Stimulated activated naive CD8-positive, alpha-beta T cell treated with anti-CD3 and anti-CD28 coated beads, Interleukin-15, amount 100 ng/mL, for 72 hours (primary cell): ENCODE measurements at regions not wholly inside any gene's neighbourhood (a gene's known extent, or its start where the extent isn't known, plus 50 kb on each side); places are given as distances from the start of the nearest gene placed in this dataset.
"Not testable (repeated sequence)": the region's sequence is repeated elsewhere in the genome, so short reads cannot be mapped to it uniquely, and the experiment has no call there.

ENCODE experiments used
- ATAC-seq: fragments of 150-1000 bp; cut with Tn5 transposase; 2 replicates; pipeline ENCODE4 v1.10.0; 2021; ENCODE audit warnings: mild to moderate bottlenecking, moderate library complexity
- DNase-seq, 2 donors: peaks; one replicate each; pipeline ENCODE4 v3.0.0; 2021 to 2022
- H3K27ac Mint-ChIP-seq, 2 donors: one replicate each; pipeline ENCODE4 v1.8.0; 2022; ENCODE audit warnings: mild to moderate bottlenecking in 2 of 2, mixed read lengths in 2 of 2, moderate library complexity in 2 of 2
- H3K27me3 Mint-ChIP-seq: one replicate; pipeline ENCODE4 v1.8.0; 2022; ENCODE audit warnings: mixed read lengths
- H3K4me1 Mint-ChIP-seq: one replicate; pipeline ENCODE4 v1.8.0; 2022; ENCODE audit warnings: mild to moderate bottlenecking, mixed read lengths
- H3K4me3 Mint-ChIP-seq, 2 donors: one replicate each; pipeline ENCODE4 v1.8.0; 2022; ENCODE audit warnings: mild to moderate bottlenecking in 2 of 2, mixed read lengths in 2 of 2, moderate library complexity in 1 of 2
- H3K9me3 Mint-ChIP-seq, 2 donors: one replicate each; pipeline ENCODE4 v1.8.0; 2022; ENCODE audit warnings: mixed read lengths in 2 of 2

GRCh38 chr3:34419801-34420200, 621.4 kb downstream of the PDCD6IP start:
- H3K4me3 Mint-ChIP-seq: no peak overlapping the region
- DNase-seq (no peak), ATAC-seq (no peak)
- H3K27me3 Mint-ChIP-seq: no peaks in the 10 kb centered on the region
- no peaks in the 10 kb centered on the region for H3K4me1 Mint-ChIP-seq
- peaks cover 0 to 6% of the 10 kb centered on the region in 2 donors for H3K9me3 Mint-ChIP-seq
- no peak overlapping the region for H3K27ac Mint-ChIP-seq

- no peaks in the 10 kb centered on the region for H3K27me3 Mint-ChIP-seq
- no peaks in the 10 kb centered on the region for H3K4me1 Mint-ChIP-seq
Observed at GRCh38 chr3:34421762-34422161, 623.3 kb downstream of the PDCD6IP start.

GRCh38 chr3:34439796-34440195, 641.4 kb downstream of the PDCD6IP start:
- peaks cover 7 to 17% of the 10 kb centered on the region in 2 donors for H3K9me3 Mint-ChIP-seq
- no peaks in the 10 kb centered on the region for H3K27me3 Mint-ChIP-seq
- no peak for DNase-seq
- no peak overlapping the region for H3K27ac Mint-ChIP-seq
- ATAC-seq: no peak
- H3K4me3 Mint-ChIP-seq: no peak overlapping the region
- H3K4me1 Mint-ChIP-seq: no peaks in the 10 kb centered on the region

More at GRCh38 chr3:34421762-34422161, 623.3 kb downstream of the PDCD6IP start:
- Mint-ChIP-seq H3K9me3 (peaks cover 0 to 13% of the 10 kb centered on the region in 2 donors), H3K27ac (no peak overlapping the region), H3K4me3 (no peak overlapping the region)
- no peak for DNase-seq
- no peak for ATAC-seq

GRCh38 chr3:34444137-34444536, 645.7 kb downstream of the PDCD6IP start:
- H3K4me3 Mint-ChIP-seq: no peak overlapping the region
- DNase-seq: no peak
- H3K4me1 Mint-ChIP-seq: no peaks in the 10 kb centered on the region
- peaks cover 23 to 53% of the 10 kb centered on the region in 2 donors for H3K9me3 Mint-ChIP-seq
- no peak overlapping the region for H3K27ac Mint-ChIP-seq
- H3K27me3 Mint-ChIP-seq: no peaks in the 10 kb centered on the region
- ATAC-seq: no peak

- Mint-ChIP-seq H3K9me3 (peaks cover 23 to 49% of the 10 kb centered on the region in 2 donors), H3K4me3 (no peak overlapping the region), H3K27ac (no peak overlapping the region), H3K4me1 (no peaks in the 10 kb centered on the region), H3K27me3 (no peaks in the 10 kb centered on the region)
- no peak for DNase-seq
- ATAC-seq: no peak
Observed at GRCh38 chr3:34449305-34449704, 650.9 kb downstream of the PDCD6IP start.

GRCh38 chr3:34463414-34463813, 665.0 kb downstream of the PDCD6IP start:
- Mint-ChIP-seq H3K27me3 (no peaks in the 10 kb centered on the region), H3K4me3 (no peak overlapping the region), H3K9me3 (peaks cover 21 to 32% of the 10 kb centered on the region in 2 donors), H3K27ac (no peak overlapping the region), H3K4me1 (no peaks in the 10 kb centered on the region)
- ATAC-seq: no peak
- DNase-seq: no peak

GRCh38 chr3:34464646-34465045, 666.2 kb downstream of the PDCD6IP start:
- ATAC-seq (no peak), DNase-seq (no peak)
- Mint-ChIP-seq H3K9me3 (peaks cover 10 to 29% of the 10 kb centered on the region in 2 donors), H3K4me1 (no peaks in the 10 kb centered on the region), H3K27ac (no peak overlapping the region), H3K27me3 (no peaks in the 10 kb centered on the region), H3K4me3 (no peak overlapping the region)

- Mint-ChIP-seq H3K9me3 (peaks cover 0 to 23% of the 10 kb centered on the region in 2 donors), H3K4me3 (no peak overlapping the region), H3K4me1 (no peaks in the 10 kb centered on the region), H3K27ac (no peak overlapping the region), H3K27me3 (no peaks in the 10 kb centered on the region)
- DNase-seq: no peak
- ATAC-seq: no peak
Observed at GRCh38 chr3:34475851-34476250, 677.4 kb downstream of the PDCD6IP start.

- Mint-ChIP-seq H3K27me3 (no peaks in the 10 kb centered on the region), H3K27ac (no peak overlapping the region), H3K4me3 (peak overlapping the region in 1 of 2 donors; percentile 27), H3K4me1 (peaks cover 10% of the 10 kb centered on the region), H3K9me3 (peaks cover 0 to 4% of the 10 kb centered on the region in 2 donors)
- ATAC-seq (no peak), DNase-seq (no peak)
Observed at GRCh38 chr3:34483311-34483887, 685.0 kb downstream of the PDCD6IP start.

- no peak for ATAC-seq
- Mint-ChIP-seq H3K27ac (no peak overlapping the region), H3K4me3 (no peak overlapping the region), H3K9me3 (peaks cover 0 to 6% of the 10 kb centered on the region in 2 donors), H3K27me3 (no peaks in the 10 kb centered on the region), H3K4me1 (no peaks in the 10 kb centered on the region)
- DNase-seq: no peak
Observed at GRCh38 chr3:34504366-34504765, 705.9 kb downstream of the PDCD6IP start.

GRCh38 chr3:34504775-34505174, 706.3 kb downstream of the PDCD6IP start:
- no peak overlapping the region for H3K27ac Mint-ChIP-seq
- no peaks in the 10 kb centered on the region for H3K27me3 Mint-ChIP-seq
- no peaks in the 10 kb centered on the region for H3K4me1 Mint-ChIP-seq
- no peak for ATAC-seq
- no peak overlapping the region for H3K4me3 Mint-ChIP-seq
- H3K9me3 Mint-ChIP-seq: peaks cover 0 to 6% of the 10 kb centered on the region in 2 donors
- DNase-seq: no peak

- Mint-ChIP-seq H3K4me1 (no peaks in the 10 kb centered on the region), H3K9me3 (peaks cover 0 to 6% of the 10 kb centered on the region in 2 donors), H3K27me3 (no peaks in the 10 kb centered on the region), H3K4me3 (no peak overlapping the region), H3K27ac (no peak overlapping the region)
- ATAC-seq: no peak
- DNase-seq: no peak
Observed at GRCh38 chr3:34508732-34509131, 710.3 kb downstream of the PDCD6IP start.

- Mint-ChIP-seq H3K27ac (no peak overlapping the region), H3K27me3 (no peaks in the 10 kb centered on the region)
- ATAC-seq: no peak
Observed at GRCh38 chr3:34511891-34512290, 713.5 kb downstream of the PDCD6IP start.

GRCh38 chr3:34519008-34519407, 720.6 kb downstream of the PDCD6IP start:
- H3K27ac Mint-ChIP-seq, H3K4me1 Mint-ChIP-seq, H3K4me3 Mint-ChIP-seq, DNase-seq, H3K27me3 Mint-ChIP-seq, ATAC-seq: not testable (repeated sequence)
- H3K9me3 Mint-ChIP-seq: peaks cover 0 to 19% of the 10 kb centered on the region in 2 donors

More at GRCh38 chr3:34511891-34512290, 713.5 kb downstream of the PDCD6IP start:
- Mint-ChIP-seq H3K4me3 (no peak overlapping the region), H3K9me3 (peaks cover 4 to 6% of the 10 kb centered on the region in 2 donors), H3K4me1 (no peaks in the 10 kb centered on the region)
- no peak for DNase-seq

- DNase-seq (no peak), ATAC-seq (no peak)
- Mint-ChIP-seq H3K27me3 (peaks cover 1% of the 10 kb centered on the region), H3K27ac (no peak overlapping the region), H3K4me1 (no peaks in the 10 kb centered on the region), H3K9me3 (no peaks in the 10 kb centered on the region), H3K4me3 (no peak overlapping the region)
Observed at GRCh38 chr3:34531156-34531555, 732.7 kb downstream of the PDCD6IP start.

GRCh38 chr3:34533451-34533850, 735.0 kb downstream of the PDCD6IP start:
- no peak overlapping the region for H3K27ac Mint-ChIP-seq

GRCh38 chr3:34534013-34534412, 735.6 kb downstream of the PDCD6IP start:
- Mint-ChIP-seq H3K4me3 (no peak overlapping the region), H3K4me1 (no peaks in the 10 kb centered on the region), H3K27me3 (no peaks in the 10 kb centered on the region), H3K9me3 (peaks cover 0 to 7% of the 10 kb centered on the region in 2 donors), H3K27ac (no peak overlapping the region)
- no peak for ATAC-seq
- no peak for DNase-seq

More at GRCh38 chr3:34533451-34533850, 735.0 kb downstream of the PDCD6IP start:
- Mint-ChIP-seq H3K4me3 (no peak overlapping the region), H3K27me3 (no peaks in the 10 kb centered on the region), H3K4me1 (no peaks in the 10 kb centered on the region), H3K9me3 (peaks cover 0 to 1% of the 10 kb centered on the region in 2 donors)
- DNase-seq (no peak), ATAC-seq (no peak)
